SJCRH30 (cell line): ENCODE measurements at regions not wholly inside any gene's neighbourhood (a gene's known extent, or its start where the extent isn't known, plus 50 kb on each side); places are given as distances from the start of the nearest gene placed in this dataset.
"Not testable (repeated sequence)": the region's sequence is repeated elsewhere in the genome, so short reads cannot be mapped to it uniquely, and the experiment has no call there.

Experiments
- DNase-seq, 2 experiments: peaks; one replicate each; pipeline ENCODE4 v3.0.0-alpha.2; 2015 to 2020
- H3K27ac ChIP-seq: fragments of 250-450 bp; sonication (Bioruptor Pico); 2 replicates; pipeline ENCODE4 v1.5.1; 2020; ENCODE audit warnings: mild to moderate bottlenecking, moderate library complexity
- H3K27me3 ChIP-seq: fragments of 250-450 bp; sonication (Bioruptor Pico); 2 replicates; pipeline ENCODE4 v1.5.1; 2020; ENCODE audit warnings: mild to moderate bottlenecking, moderate library complexity
- H3K36me3 ChIP-seq: fragments of 250-450 bp; sonication (Bioruptor Pico); 2 replicates; pipeline ENCODE4 v1.5.1; 2020; ENCODE audit warnings: mild to moderate bottlenecking, moderate library complexity
- H3K4me1 ChIP-seq: fragments of 250-450 bp; sonication (Bioruptor Pico); 2 replicates; pipeline ENCODE4 v1.5.1; 2020; ENCODE audit warnings: mild to moderate bottlenecking, moderate library complexity
- H3K4me3 ChIP-seq: fragments of 250-450 bp; sonication (Bioruptor Pico); 2 replicates; pipeline ENCODE4 v1.5.1; 2020; ENCODE audit warnings: mild to moderate bottlenecking, moderate library complexity
- H3K9me3 ChIP-seq: fragments of 250-450 bp; sonication (Bioruptor Pico); replicated peaks from 2 replicates; pipeline ENCODE4 v1.5.1; 2020; ENCODE audit warnings: mild to moderate bottlenecking, moderate library complexity

DNA sequence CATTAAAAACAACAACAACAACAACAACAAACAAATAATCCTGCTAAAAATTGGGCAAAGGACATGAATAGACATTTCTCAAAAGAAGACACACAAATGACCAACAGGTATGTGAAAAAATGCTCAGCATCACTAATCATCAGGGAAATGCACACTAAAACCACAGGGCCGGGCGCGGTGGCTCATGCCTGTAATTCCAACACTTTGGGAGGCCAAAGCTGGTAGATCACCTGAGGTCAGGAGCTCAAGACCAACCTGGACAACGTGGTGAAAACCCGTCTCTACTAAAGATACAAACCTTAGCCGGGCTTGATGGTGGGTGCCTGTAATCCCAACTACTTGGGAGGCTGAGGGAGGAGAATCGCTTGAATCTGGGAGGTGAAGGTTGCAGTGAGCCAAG, 103.6 kb downstream of the C11orf87 start:
- H3K4me1 ChIP-seq, DNase-seq, H3K36me3 ChIP-seq, H3K9me3 ChIP-seq, H3K27ac ChIP-seq, H3K27me3 ChIP-seq, H3K4me3 ChIP-seq: not testable (repeated sequence)

GRCh38 chr11:109526061-109526460, 104.1 kb downstream of the C11orf87 start:
- no peak for DNase-seq
- Histone ChIP-seq H3K9me3 (no peaks in the 10 kb centered on the region), H3K27me3 (no peaks in the 10 kb centered on the region), H3K4me1 (no peaks in the 10 kb centered on the region), H3K4me3 (no peak overlapping the region), H3K36me3 (no peaks in the 10 kb centered on the region), H3K27ac (no peak overlapping the region)

- H3K27me3 ChIP-seq: no peaks in the 10 kb centered on the region
- H3K4me1 ChIP-seq: no peaks in the 10 kb centered on the region
- H3K27ac ChIP-seq: no peak overlapping the region
- no peaks in the 10 kb centered on the region for H3K36me3 ChIP-seq
- DNase-seq: no peak
- no peak overlapping the region for H3K4me3 ChIP-seq
- no peaks in the 10 kb centered on the region for H3K9me3 ChIP-seq
Observed at GRCh38 chr11:109526931-109527330, 104.9 kb downstream of the C11orf87 start.

DNA sequence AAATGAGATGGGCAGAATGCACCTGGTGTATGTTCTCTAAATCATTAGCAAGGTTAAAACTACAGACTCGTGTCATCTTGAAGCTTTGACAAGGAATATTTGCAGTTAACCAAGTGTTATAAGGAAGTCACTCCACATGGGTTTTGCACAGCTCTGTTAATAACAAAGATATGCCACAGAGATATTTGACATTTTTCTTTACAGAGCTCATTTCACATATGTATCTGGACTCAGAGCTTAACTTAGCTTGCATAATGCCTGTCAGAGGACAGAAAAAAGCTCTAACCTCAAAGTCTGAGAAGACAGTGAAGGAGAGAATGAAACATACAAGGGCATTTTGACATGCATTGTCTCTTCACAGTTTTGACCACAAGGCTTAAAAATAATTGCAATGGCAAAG, 105.5 kb downstream of the C11orf87 start:
- Histone ChIP-seq H3K4me1 (no peaks in the 10 kb centered on the region), H3K4me3 (no peak overlapping the region), H3K27ac (no peak overlapping the region), H3K9me3 (no peaks in the 10 kb centered on the region), H3K27me3 (no peaks in the 10 kb centered on the region), H3K36me3 (no peaks in the 10 kb centered on the region)
- DNase-seq: no peak

DNA sequence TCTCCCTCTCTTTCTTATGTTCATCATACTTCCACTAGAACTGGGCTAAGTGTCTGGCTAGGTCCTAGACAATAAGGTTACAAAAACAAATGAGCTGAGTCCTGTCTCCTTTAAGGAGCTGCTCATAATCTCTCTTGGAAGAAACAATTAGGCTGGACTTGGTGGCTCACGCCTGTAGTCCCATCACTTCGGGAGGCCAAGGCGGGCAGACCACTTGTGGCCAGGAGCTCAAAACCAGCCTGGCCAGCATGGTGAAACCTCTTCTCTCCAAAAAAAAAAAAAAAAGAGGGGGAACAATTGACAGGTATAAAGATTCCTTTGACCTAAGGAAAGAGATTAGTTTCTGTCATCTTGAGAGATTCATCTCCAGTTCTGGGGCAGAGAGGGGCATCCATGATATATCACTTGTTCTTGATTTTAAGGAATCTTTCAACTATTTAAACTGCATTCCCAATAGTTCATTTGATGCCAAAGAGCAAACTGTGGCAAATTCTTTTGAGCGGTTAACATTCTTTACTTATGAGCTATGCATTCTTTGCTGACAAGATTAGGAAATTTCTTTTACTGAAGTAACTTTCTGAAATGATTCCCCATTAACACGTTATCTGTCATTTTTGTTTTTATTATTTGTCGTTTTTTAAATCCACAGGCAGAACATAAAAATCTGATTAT, 125.5 kb downstream of the C11orf87 start:
- Histone ChIP-seq H3K9me3 (no peaks in the 10 kb centered on the region), H3K36me3 (no peaks in the 10 kb centered on the region), H3K27me3 (no peaks in the 10 kb centered on the region), H3K27ac (peak overlapping the region; percentile 77), H3K4me1 (peaks cover 8% of the 10 kb centered on the region; the same call in 1 of the 2 replicates), H3K4me3 (no peak overlapping the region)
- peak; percentile 6 to 9 for DNase-seq

- peaks cover 8% of the 10 kb centered on the region; the same call in 1 of the 2 replicates for H3K4me1 ChIP-seq
- H3K4me3 ChIP-seq: no peak overlapping the region
- H3K36me3 ChIP-seq: no peaks in the 10 kb centered on the region
- no peak overlapping the region for H3K27ac ChIP-seq
- DNase-seq: no peak
- no peaks in the 10 kb centered on the region for H3K27me3 ChIP-seq
- H3K9me3 ChIP-seq: no peaks in the 10 kb centered on the region
Observed at GRCh38 chr11:109552376-109552775, 130.4 kb downstream of the C11orf87 start.

GRCh38 chr11:109553284-109553683, 131.3 kb downstream of the C11orf87 start:
- H3K4me1 ChIP-seq: peaks cover 2% of the 10 kb centered on the region; the same call in 1 of the 2 replicates
- no peak overlapping the region for H3K4me3 ChIP-seq
- H3K36me3 ChIP-seq: no peaks in the 10 kb centered on the region
- no peak overlapping the region for H3K27ac ChIP-seq
- no peak for DNase-seq
- H3K9me3 ChIP-seq: no peaks in the 10 kb centered on the region
- H3K27me3 ChIP-seq: no peaks in the 10 kb centered on the region

DNA sequence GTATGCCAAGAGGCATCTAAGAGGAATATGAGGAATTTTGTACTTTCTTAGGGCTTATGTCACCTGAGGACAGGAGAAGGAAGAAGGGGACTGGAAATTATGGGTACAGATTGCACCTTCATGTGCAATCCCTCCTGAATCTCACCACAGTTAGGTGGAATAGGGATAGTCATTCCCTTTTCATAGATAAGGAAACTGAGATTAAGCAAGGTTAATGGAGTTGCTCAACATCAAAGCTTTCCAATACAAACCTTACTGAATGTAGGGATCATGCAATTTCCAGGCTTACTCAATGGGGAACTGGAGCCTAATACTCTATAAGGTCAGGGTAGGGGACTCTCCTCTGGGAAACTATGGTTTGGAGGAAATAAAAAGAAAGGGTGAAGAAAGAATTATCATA, 133.0 kb downstream of the C11orf87 start:
- H3K27ac ChIP-seq: no peak overlapping the region

DNA sequence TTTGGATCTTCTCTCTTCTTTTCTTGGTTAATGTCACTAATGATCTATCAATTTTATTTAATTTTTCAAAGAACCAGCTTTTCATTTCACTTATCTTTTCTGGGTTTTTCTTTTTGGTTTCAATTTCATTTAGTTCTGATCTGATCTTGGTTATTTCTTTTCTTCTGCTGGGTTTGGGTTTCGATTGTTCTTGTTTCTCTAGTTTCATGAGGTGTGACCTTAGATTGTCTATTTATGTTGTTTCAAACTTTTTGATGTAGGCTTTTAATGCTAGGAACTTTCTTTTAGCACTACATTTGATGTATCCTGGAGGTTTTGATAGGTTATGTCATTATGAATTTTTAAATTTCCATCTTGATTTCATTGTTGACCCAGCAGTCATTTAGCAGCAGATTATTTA, 142.3 kb downstream of the C11orf87 start:
- no peak overlapping the region for H3K4me3 ChIP-seq
- H3K4me1 ChIP-seq: no peaks in the 10 kb centered on the region
- no peaks in the 10 kb centered on the region for H3K9me3 ChIP-seq
- H3K27ac ChIP-seq: no peak overlapping the region
- H3K27me3 ChIP-seq: no peaks in the 10 kb centered on the region
- no peak for DNase-seq
- no peaks in the 10 kb centered on the region for H3K36me3 ChIP-seq

More for the DNA sequence above, 133.0 kb downstream of the C11orf87 start:
- DNase-seq: no peak
- Histone ChIP-seq H3K4me1 (no peaks in the 10 kb centered on the region), H3K9me3 (no peaks in the 10 kb centered on the region), H3K27me3 (no peaks in the 10 kb centered on the region), H3K36me3 (no peaks in the 10 kb centered on the region), H3K4me3 (no peak overlapping the region)

DNA sequence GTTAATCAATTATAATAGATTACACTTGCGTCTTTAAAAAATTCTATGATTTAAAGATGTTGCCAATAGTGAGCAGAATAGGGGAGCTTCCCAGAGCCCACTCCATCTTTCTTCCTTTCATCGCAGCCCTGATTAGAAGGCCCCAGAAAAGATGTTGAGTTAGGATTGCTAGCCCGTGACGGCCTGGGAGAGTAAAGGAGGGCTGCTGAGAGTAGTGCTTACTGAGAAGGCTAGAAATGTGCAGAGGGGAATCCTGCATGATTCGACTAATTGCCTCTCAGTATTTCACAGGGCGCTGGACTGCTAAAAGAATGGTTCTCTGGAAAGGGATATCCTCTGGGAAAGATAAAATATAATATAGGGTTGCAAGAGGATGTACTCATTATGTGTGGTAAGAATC, 160.5 kb downstream of the C11orf87 start:
- DNase-seq: no peak
- H3K9me3 ChIP-seq: no peaks in the 10 kb centered on the region
- H3K27me3 ChIP-seq: no peaks in the 10 kb centered on the region
- no peak overlapping the region for H3K27ac ChIP-seq
- H3K4me3 ChIP-seq: no peak overlapping the region
- H3K4me1 ChIP-seq: no peaks in the 10 kb centered on the region
- H3K36me3 ChIP-seq: no peaks in the 10 kb centered on the region

DNA sequence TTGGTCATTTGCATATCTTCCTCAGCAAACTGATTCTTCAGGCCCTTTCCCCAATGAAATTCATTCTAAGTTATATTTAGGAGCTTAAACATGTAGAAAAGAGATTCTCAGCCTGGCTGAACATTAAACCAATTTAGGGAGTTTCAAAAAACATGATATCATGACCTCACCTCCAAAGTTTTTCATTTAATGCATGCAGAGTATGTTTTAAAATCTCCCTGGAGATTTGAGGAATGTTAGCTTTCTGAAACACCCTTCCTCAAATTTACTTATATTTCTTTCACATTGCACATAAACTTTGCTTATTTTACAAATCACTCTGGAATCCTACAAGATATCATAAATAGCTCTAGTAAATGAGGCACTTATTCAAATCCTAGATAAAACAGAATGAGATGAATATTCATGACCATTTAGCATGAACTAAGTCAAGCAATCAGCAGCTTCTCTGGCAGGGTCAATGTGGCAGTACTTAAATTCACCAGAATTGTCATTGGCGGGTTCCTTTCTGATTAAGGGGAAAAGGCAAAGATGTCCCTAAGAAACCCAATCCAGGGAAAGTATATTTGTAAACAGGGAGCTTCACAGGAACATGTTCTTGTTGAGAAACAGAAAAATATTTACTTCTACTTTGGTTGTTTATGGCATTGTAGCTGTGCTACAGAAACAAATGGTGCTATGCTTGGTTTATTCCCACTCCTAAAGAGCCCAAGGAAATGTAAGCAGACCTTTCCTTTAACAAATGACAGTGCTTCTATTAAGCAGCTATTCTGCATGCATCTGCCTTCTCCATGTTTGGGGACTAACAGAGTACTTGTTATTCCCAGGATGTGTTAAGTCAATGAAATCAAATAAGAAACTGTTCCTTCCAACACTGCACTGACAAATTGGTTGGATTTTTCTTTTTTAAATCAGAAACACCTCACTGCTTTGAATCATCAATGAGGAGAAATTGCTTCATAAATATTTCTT, 162.3 kb downstream of the C11orf87 start:
- Histone ChIP-seq H3K4me3 (no peak overlapping the region), H3K27me3 (no peaks in the 10 kb centered on the region), H3K9me3 (no peaks in the 10 kb centered on the region), H3K36me3 (no peaks in the 10 kb centered on the region), H3K27ac (no peak overlapping the region), H3K4me1 (no peaks in the 10 kb centered on the region)
- DNase-seq: no peak

DNA sequence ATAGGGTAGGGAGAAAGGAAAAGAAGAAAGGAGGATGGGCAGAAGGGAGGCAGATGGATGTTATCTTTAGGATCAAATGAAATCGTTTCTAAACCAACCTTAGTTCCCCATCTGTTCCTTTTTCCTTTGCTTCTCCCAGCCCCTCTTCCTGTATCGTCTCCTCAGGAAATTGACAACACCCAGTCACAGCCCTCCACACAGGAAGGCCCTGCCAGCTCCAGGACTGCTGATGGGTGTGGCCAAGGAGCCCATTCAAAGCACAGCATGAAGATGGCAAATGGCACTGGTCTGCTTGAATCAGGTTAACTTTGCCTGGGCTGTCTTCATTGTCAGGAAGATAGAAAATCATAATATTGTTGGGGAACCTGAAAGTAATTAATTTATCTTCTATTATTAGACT, 164.8 kb downstream of the C11orf87 start:
- no peaks in the 10 kb centered on the region for H3K36me3 ChIP-seq
- no peaks in the 10 kb centered on the region for H3K4me1 ChIP-seq
- no peaks in the 10 kb centered on the region for H3K27me3 ChIP-seq
- peak; percentile 8 to 20 for DNase-seq
- no peak overlapping the region for H3K27ac ChIP-seq
- H3K9me3 ChIP-seq: no peaks in the 10 kb centered on the region
- no peak overlapping the region for H3K4me3 ChIP-seq

GRCh38 chr11:109590782-109591181, 168.8 kb downstream of the C11orf87 start:
- H3K36me3 ChIP-seq: no peaks in the 10 kb centered on the region
- H3K27me3 ChIP-seq: no peaks in the 10 kb centered on the region
- DNase-seq: no peak
- no peak overlapping the region for H3K27ac ChIP-seq
- H3K4me3 ChIP-seq: no peak overlapping the region
- no peaks in the 10 kb centered on the region for H3K4me1 ChIP-seq
- H3K9me3 ChIP-seq: no peaks in the 10 kb centered on the region

DNA sequence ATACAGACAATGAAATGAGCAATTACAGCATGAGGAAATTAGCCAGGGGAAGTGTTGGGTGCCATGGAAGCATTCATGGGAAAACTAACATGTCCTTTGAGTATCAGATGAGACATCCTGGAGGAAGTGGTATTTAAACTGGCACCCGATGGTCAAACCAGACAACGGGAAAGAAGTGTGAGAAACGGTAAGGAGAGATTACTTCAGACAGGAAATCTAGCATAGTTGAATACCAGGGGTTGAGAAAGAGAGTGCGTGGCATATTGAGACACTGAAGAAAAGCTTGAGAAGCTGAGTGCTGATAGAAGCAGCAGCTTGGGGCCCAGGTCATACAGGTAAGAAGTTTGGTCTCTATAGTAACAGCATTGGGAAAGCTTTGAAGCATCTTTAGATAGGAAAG, 175.3 kb downstream of the C11orf87 start:
- Histone ChIP-seq H3K27ac (no peak overlapping the region), H3K27me3 (no peaks in the 10 kb centered on the region), H3K9me3 (no peaks in the 10 kb centered on the region), H3K4me1 (no peaks in the 10 kb centered on the region), H3K36me3 (no peaks in the 10 kb centered on the region), H3K4me3 (no peak overlapping the region)
- DNase-seq: no peak
